OCI-LY1 (cell line): ENCODE measurements at regions not wholly inside any gene's neighbourhood (a gene's known extent, or its start where the extent isn't known, plus 50 kb on each side); places are given as distances from the start of the nearest gene placed in this dataset.

Source experiments
- CTCF ChIP-seq: fragments of 200-600 bp; sonication (generic), shearing (Covaris generic); IDR thresholded peaks from 2 replicates; pipeline ENCODE4 v1.5.1; 2017; ENCODE audit warnings: mild to moderate bottlenecking, antibody characterized with exemption, low read length, moderate library complexity, mixed read lengths
- EZH2 ChIP-seq: fragments of 200-600 bp; sonication (generic), shearing (Covaris generic); IDR thresholded peaks from 2 replicates; pipeline ENCODE4 v1.8.0; 2017; ENCODE audit warnings: borderline replicate concordance, mixed run types, mild to moderate bottlenecking, antibody characterized with exemption, low read length, moderate library complexity, mixed read lengths

DNA sequence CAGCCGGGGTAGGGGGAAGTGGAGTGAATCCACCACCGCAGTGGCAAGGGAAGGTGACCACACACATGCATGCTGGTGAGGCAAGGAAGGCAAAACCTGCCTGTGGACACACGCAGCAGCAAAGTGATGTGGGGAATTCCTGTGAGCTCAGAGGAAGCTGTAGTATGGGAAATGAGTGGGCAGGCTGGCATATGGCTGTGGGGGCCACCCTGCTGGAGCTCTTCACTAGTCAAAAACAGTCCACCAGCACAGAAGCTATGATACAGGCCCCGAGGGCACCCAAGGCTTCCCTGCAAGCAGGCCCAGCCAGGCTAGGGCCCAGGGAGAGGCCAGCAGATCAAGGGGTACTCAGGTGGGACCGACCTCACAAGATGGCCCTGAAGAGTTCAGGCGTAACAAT, 239.1 kb downstream of the CHM start:
- no peak for TF ChIP-seq CTCF
- no peak for TF ChIP-seq EZH2
